ENCODE measurements at regions not wholly inside any gene's neighbourhood (a gene's known extent, or its start where the extent isn't known, plus 50 kb on each side); places are given as distances from the start of the nearest gene placed in this dataset.

GRCh38 chr1:192439373-192440025, 122.7 kb downstream of the RGS21 start:
- TF ChIP-seq CTCF (IDR thresholded peaks at IDR 0.05) (no peak), POLR2A (IDR thresholded peaks at IDR 0.05) (no peak), EP300 (IDR thresholded peaks at IDR 0.05; ENCODE audit: low read depth) (no peak), POLR2AphosphoS5 (IDR thresholded peaks at IDR 0.05) (no peak)
